ENCODE measurements at regions not wholly inside any gene's neighbourhood (a gene's known extent, or its start where the extent isn't known, plus 50 kb on each side); places are given as distances from the start of the nearest gene placed in this dataset.

- TF ChIP-seq POLR2AphosphoS5 (IDR thresholded peaks at IDR 0.05; ENCODE audit: low read length) (no peak), NBN (IDR thresholded peaks at IDR 0.05) (no peak), CTCF (IDR thresholded peaks at IDR 0.05 in 2 of 3, conservative IDR thresholded peaks at IDR 0.05 in 1 of 3; ENCODE audit: control insufficient read depth in 2 of 3, extremely low read depth in 1 of 3, insufficient read depth in 1 of 3, low read depth in 3 of 3, low read length in 3 of 3) (no peak), SUZ12 (IDR thresholded peaks at IDR 0.05; ENCODE audit: unreplicated experiment) (no peak), MAX (IDR thresholded peaks at IDR 0.05; ENCODE audit: low read depth, low read length) (no peak), EZH2 (IDR thresholded peaks at IDR 0.05; ENCODE audit: borderline replicate concordance, control insufficient read depth, low read depth, low read length) (no peak), NRF1 (conservative IDR thresholded peaks at IDR 0.05; ENCODE audit: low read depth, low read length) (no peak)
These were observed 307.7 kb upstream of the TNP1 start for GRCh38 chr2:217167531-217167930.

Measured in GM12878 (cell line).